CD4-positive, alpha-beta T cell (primary cell): ENCODE measurements at regions not wholly inside any gene's neighbourhood (a gene's known extent, or its start where the extent isn't known, plus 50 kb on each side); places are given as distances from the start of the nearest gene placed in this dataset.

Experiments used
- ATAC-seq: fragments of 200-7000 bp; cut with Tn5 transposase; one replicate; pipeline ENCODE4 v1.10.0; 2022; ENCODE audit warnings: mild to moderate bottlenecking; ENCODE audit not compliant: poor library complexity
- CTCF ChIA-PET: fragments of 350-600 bp; sonication (Branson Sonifier 250); formaldehyde crosslinking; loops from one replicate; lab custom pipeline; 2021; ENCODE audit warnings: antibody characterized with exemption, inconsistent platforms; lab: Charles Lee
- POLR2A ChIA-PET: fragments of 350-600 bp; sonication (Branson Sonifier 250); formaldehyde crosslinking; loops from one replicate; lab custom pipeline; 2021; ENCODE audit warnings: antibody characterized with exemption, inconsistent platforms; lab: Charles Lee
- DNase-seq, 14 experiments: peaks; one replicate each; pipeline ENCODE4 v3.0.0-alpha.2; 2013 to 2020; ENCODE audit warnings: mixed read lengths in 2 of 14
- H3K27ac ChIP-seq, 2 donors: one replicate each; pipeline versions ENCODE4 v1.5.1 to v1.7.0; 2013; ENCODE audit warnings: low read length in 2 of 2, low read depth in 1 of 2, mild to moderate bottlenecking in 1 of 2
- H3K27me3 ChIP-seq, 2 experiments: 1 replicate in 1 of 2; 2 replicates in 1 of 2; pipeline versions ENCODE4 v1.6.1 to v1.7.0; 2013; ENCODE audit warnings: low read length in 2 of 2, control low read depth in 1 of 2, mild to moderate bottlenecking in 1 of 2, moderate library complexity in 1 of 2; ENCODE audit not compliant: insufficient read depth in 2 of 2, control insufficient read depth in 1 of 2
- H3K36me3 ChIP-seq: one replicate; pipeline ENCODE4 v1.6.1; 2013; ENCODE audit warnings: low read length, control low read depth; ENCODE audit not compliant: insufficient read depth
- H3K4me1 ChIP-seq: one replicate; pipeline ENCODE4 v1.6.1; 2013; ENCODE audit warnings: low read length, control low read depth; ENCODE audit not compliant: insufficient read depth
- H3K4me3 ChIP-seq: one replicate; pipeline ENCODE4 v1.5.1; 2013; ENCODE audit warnings: mild to moderate bottlenecking, low read length, moderate library complexity
- H3K9me3 ChIP-seq, 2 experiments: 1 replicate in 1 of 2; 2 replicates in 1 of 2; pipeline versions ENCODE4 v1.6.1 to v1.7.0; 2013; ENCODE audit warnings: low read length in 2 of 2, mild to moderate bottlenecking in 2 of 2, control low read depth in 1 of 2, moderate library complexity in 1 of 2; ENCODE audit not compliant: control insufficient read depth in 1 of 2, insufficient read depth in 1 of 2
- H3K27ac Mint-ChIP-seq: one replicate; pipeline ENCODE4 v1.8.0; 2020; ENCODE audit warnings: mixed read lengths
- H3K27me3 Mint-ChIP-seq: one replicate; pipeline ENCODE4 v1.8.0; 2021; ENCODE audit warnings: mixed read lengths
- H3K36me3 Mint-ChIP-seq: one replicate; pipeline ENCODE4 v1.8.0; 2021; ENCODE audit warnings: low read depth, mixed read lengths
- H3K4me1 Mint-ChIP-seq: one replicate; pipeline ENCODE4 v1.8.0; 2021; ENCODE audit warnings: low read depth, mixed read lengths
- H3K4me3 Mint-ChIP-seq: one replicate; pipeline ENCODE4 v1.8.0; 2020; ENCODE audit warnings: mild to moderate bottlenecking, mixed read lengths
- H3K9me3 Mint-ChIP-seq: one replicate; pipeline ENCODE4 v1.8.0; 2020; ENCODE audit warnings: mixed read lengths
- CTCF ChIP-seq: fragments of 200-600 bp; IDR thresholded peaks from one replicate; pipeline ENCODE4 v1.8.0; 2022; ENCODE audit warnings: antibody characterized with exemption, mild to moderate bottlenecking
- intact Hi-C, 2 experiments: fragments of 100-400 bp; cut with DNase I in 1 of 2; cut with micrococcal nuclease in 1 of 2; formaldehyde crosslinking; loops; one replicate each; pipeline versions ENCODE4 v1.15.1 to v1.9.0; 2023 to 2025; cut with DNase I, micrococcal nuclease

DNA sequence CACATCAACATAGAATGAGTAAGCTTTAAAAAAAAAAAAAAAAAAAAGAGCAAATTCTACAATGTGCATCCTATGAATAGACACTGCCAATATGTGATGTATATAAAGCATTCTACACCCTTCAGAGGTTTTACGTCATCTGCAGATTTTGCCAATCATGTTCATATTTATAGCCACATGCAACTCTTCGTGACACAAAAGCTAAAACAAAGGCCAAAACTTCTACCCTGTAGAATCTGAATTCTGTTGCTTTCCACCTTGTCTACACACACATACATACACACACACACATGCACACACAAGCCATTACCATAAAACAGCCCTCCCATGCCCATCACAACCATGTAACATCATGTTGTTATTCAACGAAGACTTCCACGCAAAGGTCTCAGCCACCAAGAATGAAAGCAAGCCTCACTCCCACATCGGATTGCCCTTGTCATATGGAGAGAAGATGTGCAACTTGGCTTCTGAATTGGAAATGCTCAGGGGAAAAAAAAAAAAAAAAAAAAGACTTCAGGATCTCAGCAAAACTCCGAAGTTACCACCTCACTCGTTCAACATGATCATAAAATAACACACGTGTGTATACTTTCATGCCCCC, 479.4 kb upstream of the JARID2 start:
- no peaks in the 10 kb centered on the region for H3K9me3 ChIP-seq
- DNase-seq: no peak
- Mint-ChIP-seq H3K27ac (no peak overlapping the region), H3K4me3 (no peak overlapping the region), H3K27me3 (no peaks in the 10 kb centered on the region), H3K4me1 (no peaks in the 10 kb centered on the region), H3K36me3 (no peaks in the 10 kb centered on the region), H3K9me3 (no peaks in the 10 kb centered on the region)
- intact Hi-C loops: loop anchor here in 1 of 2 experiments (5.0 kb wide), 1 partner anchor 54 kb away; no protein-coding TSS in a partner anchor
- no peaks in the 10 kb centered on the region for H3K36me3 ChIP-seq
- ATAC-seq: no peak
- CTCF ChIA-PET: no interaction called here
- POLR2A ChIA-PET: no interaction called here
- no peaks in the 10 kb centered on the region for H3K4me1 ChIP-seq
- H3K27me3 ChIP-seq: no peaks in the 10 kb centered on the region
- H3K4me3 ChIP-seq: no peak overlapping the region
- TF ChIP-seq CTCF: no peak
- no peak overlapping the region for H3K27ac ChIP-seq

GRCh38 chr6:14767226-14767625, 478.6 kb upstream of the JARID2 start:
- H3K27me3 ChIP-seq: no peaks in the 10 kb centered on the region
- ChIA-PET POLR2A (no interaction called here), CTCF (no interaction called here)
- no peak for DNase-seq
- Mint-ChIP-seq H3K9me3 (no peaks in the 10 kb centered on the region), H3K4me1 (no peaks in the 10 kb centered on the region), H3K36me3 (no peaks in the 10 kb centered on the region), H3K27me3 (no peaks in the 10 kb centered on the region), H3K27ac (no peak overlapping the region), H3K4me3 (no peak overlapping the region)
- H3K4me3 ChIP-seq: no peak overlapping the region
- intact Hi-C loops: loop anchor here in 1 of 2 experiments (5.0 kb wide), 1 partner anchor 55 kb away; no protein-coding TSS in a partner anchor
- no peaks in the 10 kb centered on the region for H3K4me1 ChIP-seq
- H3K36me3 ChIP-seq: no peaks in the 10 kb centered on the region
- ATAC-seq: no peak
- TF ChIP-seq CTCF: no peak
- no peaks in the 10 kb centered on the region for H3K9me3 ChIP-seq
- H3K27ac ChIP-seq: no peak overlapping the region

DNA sequence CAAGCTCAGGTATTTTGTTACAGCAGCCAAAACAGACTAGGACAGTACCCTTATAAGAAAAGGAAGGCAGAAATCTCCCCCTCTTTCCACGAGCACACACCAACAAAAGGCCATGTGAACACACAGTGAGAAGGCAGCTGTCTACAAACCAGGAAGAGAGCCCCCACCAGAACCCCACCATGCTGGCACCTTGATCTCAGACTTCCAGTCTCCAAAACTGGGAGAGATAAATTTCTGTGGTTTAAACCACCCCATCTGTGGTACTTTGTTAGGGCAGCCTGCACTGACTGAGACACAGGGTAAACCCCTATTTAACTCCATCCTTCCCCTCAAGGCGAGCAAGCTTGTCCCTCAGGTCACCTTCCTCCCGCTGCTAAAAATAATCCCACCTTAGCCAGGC, 475.8 kb upstream of the JARID2 start:
- no peak for TF ChIP-seq CTCF
- Mint-ChIP-seq H3K4me1 (no peaks in the 10 kb centered on the region), H3K4me3 (no peak overlapping the region), H3K27ac (no peak overlapping the region), H3K27me3 (no peaks in the 10 kb centered on the region), H3K36me3 (no peaks in the 10 kb centered on the region), H3K9me3 (no peaks in the 10 kb centered on the region)
- H3K9me3 ChIP-seq: no peaks in the 10 kb centered on the region
- H3K4me1 ChIP-seq: no peaks in the 10 kb centered on the region
- H3K27ac ChIP-seq: no peak overlapping the region
- H3K36me3 ChIP-seq: no peaks in the 10 kb centered on the region
- intact Hi-C loops: no loop called here
- H3K27me3 ChIP-seq: no peaks in the 10 kb centered on the region
- ChIA-PET CTCF (no interaction called here), POLR2A (no interaction called here)
- DNase-seq: no peak
- no peak overlapping the region for H3K4me3 ChIP-seq
- no peak for ATAC-seq
